Choroid plexus epithelial cell (primary cell): ENCODE measurements at regions not wholly inside any gene's neighbourhood (a gene's known extent, or its start where the extent isn't known, plus 50 kb on each side); places are given as distances from the start of the nearest gene placed in this dataset.
"Not testable (repeated sequence)": the region's sequence is repeated elsewhere in the genome, so short reads cannot be mapped to it uniquely, and the experiment has no call there.

Source experiments
- DNase-seq: peaks from one replicate; pipeline ENCODE4 v3.0.0-alpha.2; 2010; ENCODE audit warnings: low read depth
- H3K4me3 ChIP-seq: 2 replicates; pipeline ENCODE4 v1.5.1; 2011; ENCODE audit warnings: low read depth, mild to moderate bottlenecking, control low read depth, low read length, moderate library complexity
- CTCF ChIP-seq: conservative IDR thresholded peaks from 2 replicates; pipeline ENCODE4 v1.5.1; 2011; ENCODE audit warnings: low read depth, mild to moderate bottlenecking, control low read depth, inconsistent platforms, low read length, moderate library complexity

GRCh38 chr19:34094960-34095359, 77.3 kb upstream of the LSM14A start:
- no peak overlapping the region for H3K4me3 ChIP-seq
- TF ChIP-seq CTCF = no peak
- DNase-seq = no peak

GRCh38 chr19:34095411-34095810, 76.9 kb upstream of the LSM14A start:
- not testable (repeated sequence) for DNase-seq, H3K4me3 ChIP-seq

- peak; percentile 75 for DNase-seq
These were observed 76.0 kb upstream of the LSM14A start for GRCh38 chr19:34096020-34096915.

GRCh38 chr19:34104096-34104495, 68.2 kb upstream of the LSM14A start:
- no peak for TF ChIP-seq CTCF
- no peak for DNase-seq
- no peak overlapping the region for H3K4me3 ChIP-seq

More at GRCh38 chr19:34096020-34096915, 76.0 kb upstream of the LSM14A start:
- TF ChIP-seq CTCF = peak; percentile 55
- H3K4me3 ChIP-seq = no peak overlapping the region

- H3K4me3 ChIP-seq = no peak overlapping the region
- TF ChIP-seq CTCF = no peak
- DNase-seq = no peak
These were observed 67.7 kb upstream of the LSM14A start for GRCh38 chr19:34104557-34104956.

- no peak for DNase-seq
- no peak for TF ChIP-seq CTCF
- no peak overlapping the region for H3K4me3 ChIP-seq
These were observed 62.7 kb upstream of the LSM14A start for GRCh38 chr19:34109596-34109995.

GRCh38 chr19:34118879-34119748, 53.2 kb upstream of the LSM14A start:
- no peak for TF ChIP-seq CTCF
- no peak for DNase-seq
- H3K4me3 ChIP-seq = no peak overlapping the region
